ENCODE measurements at regions not wholly inside any gene's neighbourhood (a gene's known extent, or its start where the extent isn't known, plus 50 kb on each side); places are given as distances from the start of the nearest gene placed in this dataset.

GRCh38 chr12:93050026-93050747, 121.1 kb upstream of the EEA1 start:
- peak overlapping the region; percentile 4 for H3K4me2 ChIP-seq (ENCODE audit: unreplicated experiment)
- 39 to 42% methylated on average over 3 of the region's 3 CpGs for WGBS, 2 experiments (ENCODE audit: low coverage in 1 of 2, low lambda C conversion rate in 2 of 2, missing lambda C conversion rate in 2 of 2)
- no peaks in the 10 kb centered on the region for H3K9me3 ChIP-seq (ENCODE audit: low read depth)
- H3K9ac ChIP-seq: no peak overlapping the region
- H2AFZ ChIP-seq: no peak overlapping the region
- 0 out of 2 replicates have a peak, but pooled peaks cover 10% of the 10 kb centered on the region for H3F3A ChIP-seq (ENCODE audit: insufficient read depth)
- TF ChIP-seq EZH2 (IDR thresholded peaks at IDR 0.05; ENCODE audit: insufficient read depth, poor library complexity, severe bottlenecking) (no peak), EZH2phosphoT487 (IDR thresholded peaks at IDR 0.05; ENCODE audit: insufficient read depth, low read depth) (no peak)
- no peak overlapping the region for H3K27ac ChIP-seq
- H3K36me3 ChIP-seq (ENCODE audit: low read depth): no peaks in the 10 kb centered on the region
- H3K27me3 ChIP-seq (replicated peaks; ENCODE audit: insufficient read depth): no peaks in the 10 kb centered on the region
- in situ Hi-C loops (cut with MboI): no loop called here
- H4K20me1 ChIP-seq (ENCODE audit: insufficient read depth): no peaks in the 10 kb centered on the region
- DNase-seq: peak; percentile 43
- H3K9me2 ChIP-seq (ENCODE audit: insufficient read depth): no peaks in the 10 kb centered on the region
- peaks cover 8% of the 10 kb centered on the region; the same call in 1 of the 2 replicates for H3K4me1 ChIP-seq (ENCODE audit: insufficient read depth)
- no peaks in the 10 kb centered on the region for H3K79me2 ChIP-seq (ENCODE audit: insufficient read depth)
- H3K4me3 ChIP-seq: no peak overlapping the region

GRCh38 chr12:93050748-93051081, 121.6 kb upstream of the EEA1 start:
- peak overlapping the region; percentile 4 for H3K4me2 ChIP-seq (ENCODE audit: unreplicated experiment)
- H3F3A ChIP-seq (ENCODE audit: insufficient read depth): 0 out of 2 replicates have a peak, but pooled peaks cover 10% of the 10 kb centered on the region
- H3K27ac ChIP-seq: no peak overlapping the region
- DNase-seq: no peak
- no peaks in the 10 kb centered on the region for H3K36me3 ChIP-seq (ENCODE audit: low read depth)
- in situ Hi-C loops (cut with MboI): no loop called here
- H3K4me1 ChIP-seq (ENCODE audit: insufficient read depth): peaks cover 8% of the 10 kb centered on the region; the same call in 1 of the 2 replicates
- no peaks in the 10 kb centered on the region for H3K27me3 ChIP-seq (replicated peaks; ENCODE audit: insufficient read depth)
- H3K9ac ChIP-seq: no peak overlapping the region
- WGBS, 2 experiments (ENCODE audit: low coverage in 1 of 2, low lambda C conversion rate in 2 of 2, missing lambda C conversion rate in 2 of 2): 94 to 95% methylated on average over 2 of the region's 2 CpGs
- no peaks in the 10 kb centered on the region for H3K79me2 ChIP-seq (ENCODE audit: insufficient read depth)
- H3K9me2 ChIP-seq (ENCODE audit: insufficient read depth): no peaks in the 10 kb centered on the region
- H3K4me3 ChIP-seq: no peak overlapping the region
- H4K20me1 ChIP-seq (ENCODE audit: insufficient read depth): no peaks in the 10 kb centered on the region
- TF ChIP-seq EZH2phosphoT487 (IDR thresholded peaks at IDR 0.05; ENCODE audit: insufficient read depth, low read depth): no peak
- TF ChIP-seq EZH2 (IDR thresholded peaks at IDR 0.05; ENCODE audit: insufficient read depth, poor library complexity, severe bottlenecking): no peak
- no peaks in the 10 kb centered on the region for H3K9me3 ChIP-seq (ENCODE audit: low read depth)
- H2AFZ ChIP-seq: no peak overlapping the region

- Histone ChIP-seq H3K27me3 (replicated peaks; ENCODE audit: insufficient read depth) (no peaks in the 10 kb centered on the region), H3K9ac (no peak overlapping the region), H3K9me3 (ENCODE audit: low read depth) (no peaks in the 10 kb centered on the region), H3K27ac (no peak overlapping the region), H3K4me2 (ENCODE audit: unreplicated experiment) (no peak overlapping the region), H3K36me3 (ENCODE audit: low read depth) (no peaks in the 10 kb centered on the region), H3K4me1 (ENCODE audit: insufficient read depth) (peaks cover 8% of the 10 kb centered on the region; the same call in 1 of the 2 replicates), H2AFZ (no peak overlapping the region), H4K20me1 (ENCODE audit: insufficient read depth) (no peaks in the 10 kb centered on the region), H3K9me2 (ENCODE audit: insufficient read depth) (no peaks in the 10 kb centered on the region), H3K4me3 (no peak overlapping the region), H3K79me2 (ENCODE audit: insufficient read depth) (no peaks in the 10 kb centered on the region), H3F3A (ENCODE audit: insufficient read depth) (0 out of 2 replicates have a peak, but pooled peaks cover 10% of the 10 kb centered on the region)
- TF ChIP-seq EZH2 (IDR thresholded peaks at IDR 0.05; ENCODE audit: insufficient read depth, poor library complexity, severe bottlenecking): no peak
- TF ChIP-seq EZH2phosphoT487 (IDR thresholded peaks at IDR 0.05; ENCODE audit: insufficient read depth, low read depth): no peak
- in situ Hi-C loops (cut with MboI): no loop called here
- no peak for DNase-seq
These were observed 124.9 kb upstream of the EEA1 start for GRCh38 chr12:93054021-93054420.

- in situ Hi-C loops (cut with MboI): no loop called here
- no peaks in the 10 kb centered on the region for H3K9me3 ChIP-seq (ENCODE audit: low read depth)
- no peak overlapping the region for H3K4me2 ChIP-seq (ENCODE audit: unreplicated experiment)
- H3K36me3 ChIP-seq (ENCODE audit: low read depth): no peaks in the 10 kb centered on the region
- 81 to 84% methylated on average over 5 of the region's 5 CpGs for WGBS, 2 experiments (ENCODE audit: low coverage in 1 of 2, low lambda C conversion rate in 2 of 2, missing lambda C conversion rate in 2 of 2)
- no peaks in the 10 kb centered on the region; the same call in 1 of the 2 replicates for H3K27me3 ChIP-seq (replicated peaks; ENCODE audit: insufficient read depth)
- no peak for DNase-seq
- no peak overlapping the region for H3K9ac ChIP-seq
- no peaks in the 10 kb centered on the region for H4K20me1 ChIP-seq (ENCODE audit: insufficient read depth)
- H3K4me1 ChIP-seq (ENCODE audit: insufficient read depth): peaks cover 8% of the 10 kb centered on the region; the same call in 1 of the 2 replicates
- no peak overlapping the region for H3K4me3 ChIP-seq
- TF ChIP-seq EZH2 (IDR thresholded peaks at IDR 0.05; ENCODE audit: insufficient read depth, poor library complexity, severe bottlenecking) (no peak), EZH2phosphoT487 (IDR thresholded peaks at IDR 0.05; ENCODE audit: insufficient read depth, low read depth) (no peak)
- no peak overlapping the region for H2AFZ ChIP-seq
- no peak overlapping the region for H3K27ac ChIP-seq
- H3K79me2 ChIP-seq (ENCODE audit: insufficient read depth): no peaks in the 10 kb centered on the region
- 0 out of 2 replicates have a peak, but pooled peaks cover 8% of the 10 kb centered on the region for H3F3A ChIP-seq (ENCODE audit: insufficient read depth)
- H3K9me2 ChIP-seq (ENCODE audit: insufficient read depth): no peaks in the 10 kb centered on the region
These were observed 126.1 kb upstream of the EEA1 start for GRCh38 chr12:93055221-93055620.
